Cardiac septum (tissue), 1 donor: ENCODE measurements at regions not wholly inside any gene's neighbourhood (a gene's known extent, or its start where the extent isn't known, plus 50 kb on each side); places are given as distances from the start of the nearest gene placed in this dataset.

Experiments
- DNase-seq: peaks from one replicate; pipeline ENCODE4 v3.0.0-alpha.2; 2020; ENCODE audit warnings: low spot score
- intact Hi-C: fragments of 100-400 bp; cut with DNase I; formaldehyde crosslinking; loops from one replicate; pipeline ENCODE4 v1.14.0; 2022
- donor health status: DM: no; HTN: no; CAD: no.

DNA sequence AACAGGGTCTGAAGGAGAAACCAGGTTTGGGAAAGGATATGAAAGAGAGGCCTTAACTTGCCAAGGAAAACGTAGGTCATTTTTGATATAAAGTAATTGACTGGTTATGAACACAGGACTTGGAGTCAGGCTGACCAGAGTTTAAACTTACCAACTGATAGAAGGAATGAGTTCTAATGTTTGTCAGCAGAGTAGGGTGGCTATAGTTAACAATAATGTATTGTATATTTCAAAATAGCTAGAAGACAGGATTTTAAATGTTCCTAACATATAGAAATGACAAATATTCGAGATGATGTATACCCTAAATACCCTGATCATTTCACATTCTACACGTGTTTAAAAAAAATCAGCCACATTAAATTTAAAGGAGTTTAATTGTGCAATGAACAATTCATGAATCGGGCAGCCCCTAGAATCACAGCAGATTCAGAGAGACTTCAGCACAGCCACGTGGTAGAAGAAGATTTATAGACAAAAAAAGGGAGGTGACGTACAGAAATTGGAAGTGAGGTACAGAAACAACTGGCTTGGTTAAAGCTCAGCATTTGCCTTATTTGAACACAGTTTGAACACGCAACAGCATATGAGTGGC is 52.5 kb upstream of the PLEKHG7 start:
- intact Hi-C loops, result no loop called here

DNA sequence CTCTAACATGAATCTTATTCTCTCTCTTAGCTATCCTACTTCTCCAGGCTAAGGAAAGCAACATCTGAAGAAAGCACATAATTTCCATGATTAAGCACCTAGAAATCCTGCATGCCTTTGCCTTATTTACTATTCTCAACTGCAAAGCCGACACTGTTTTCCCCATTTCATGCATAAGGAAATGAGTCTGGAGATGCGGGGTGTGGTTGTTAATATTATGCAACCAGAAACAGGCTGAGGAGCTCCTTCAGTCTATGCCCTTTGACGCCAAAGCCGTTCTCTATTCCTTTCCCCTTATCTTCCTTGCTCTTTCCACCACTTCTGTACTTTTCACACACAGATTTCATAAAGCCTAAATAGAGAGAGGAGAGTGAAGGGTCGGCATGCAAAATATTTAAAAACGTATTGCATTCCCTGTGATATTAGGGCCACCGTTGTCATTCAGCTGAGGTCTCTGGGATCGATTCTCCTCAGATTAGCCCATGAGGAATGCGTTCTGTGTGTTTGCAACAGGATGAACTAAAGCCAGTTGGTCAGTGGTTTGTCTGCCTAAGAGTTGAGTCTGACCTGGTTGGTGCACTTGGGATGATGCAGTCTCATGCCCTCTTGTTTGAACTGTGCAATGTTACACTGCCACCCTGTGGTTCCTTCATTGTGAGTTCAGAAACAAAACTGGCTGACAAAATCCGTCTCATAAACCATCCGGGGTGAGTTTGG is 53.1 kb upstream of the PLEKHG7 start:
- no peak for DNase-seq

More for the DNA sequence above, 52.5 kb upstream of the PLEKHG7 start:
- no peak for DNase-seq

DNA sequence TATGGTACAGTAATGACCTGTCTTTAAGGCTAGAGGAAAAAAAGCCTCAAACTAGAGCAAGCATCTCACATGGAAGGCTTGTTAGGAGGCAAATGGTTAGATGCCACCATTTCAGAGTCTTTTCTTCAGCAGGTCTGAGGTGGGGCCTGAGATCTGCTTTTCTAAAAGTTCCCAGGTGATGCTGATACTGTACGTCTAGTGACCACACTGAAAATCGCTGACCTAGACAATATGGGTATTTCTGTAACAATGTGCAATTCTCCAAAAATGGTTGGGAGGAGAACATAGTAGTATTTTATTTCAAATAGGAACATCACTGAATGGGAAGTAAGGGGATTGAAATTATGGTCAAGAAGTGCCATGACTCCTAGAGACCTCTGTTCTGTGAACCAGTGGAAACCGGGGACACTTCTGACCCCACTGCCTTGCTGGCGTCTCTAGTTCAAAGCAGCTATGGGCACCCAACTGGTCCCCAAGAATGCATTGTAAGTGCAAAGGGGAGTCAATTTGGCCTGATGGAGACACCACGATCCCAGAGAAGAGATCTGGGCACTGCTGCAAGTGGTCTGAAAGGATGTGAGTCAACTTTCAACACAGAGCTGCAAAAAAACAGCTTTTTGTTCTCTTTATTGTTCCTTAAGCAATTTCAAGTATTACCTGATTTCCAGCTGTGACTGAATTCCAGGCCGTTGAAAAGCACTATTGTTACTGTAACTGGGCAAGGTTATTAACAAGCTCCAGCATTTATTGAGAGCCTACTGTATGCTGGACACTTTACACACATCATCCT is 54.4 kb upstream of the PLEKHG7 start:
- intact Hi-C loops, result loop anchor here (5.0 to 10.0 kb wide), 3 partner anchors 844 to 1284 kb away; no protein-coding TSS in a partner anchor
- DNase-seq, result no peak

More for the DNA sequence above, 53.1 kb upstream of the PLEKHG7 start:
- intact Hi-C loops, result loop anchor here (5.0 to 10.0 kb wide), 3 partner anchors 845 to 1285 kb away; no protein-coding TSS in a partner anchor

DNA sequence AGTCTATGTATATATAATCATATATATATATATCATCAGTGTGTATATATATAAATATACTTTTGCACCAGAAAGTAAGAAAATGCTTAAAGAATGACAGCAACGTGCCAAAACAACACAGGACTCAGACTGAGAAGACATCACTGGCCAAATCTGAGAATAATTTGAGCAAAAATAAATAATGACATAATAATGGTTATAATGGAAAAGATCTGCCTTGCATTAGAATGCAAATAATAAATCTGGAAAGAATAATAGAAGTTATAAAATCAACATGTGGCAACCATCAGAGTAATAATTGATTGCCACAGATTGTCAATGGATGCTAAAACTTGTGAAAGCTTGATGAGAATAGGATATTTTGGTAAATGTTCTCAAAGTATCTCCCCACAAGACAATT is 61.5 kb upstream of the PLEKHG7 start:
- intact Hi-C loops, result loop anchor here (10.0 kb wide), 2 partner anchors 836 to 1276 kb away; no protein-coding TSS in a partner anchor
- DNase-seq, result no peak

DNA sequence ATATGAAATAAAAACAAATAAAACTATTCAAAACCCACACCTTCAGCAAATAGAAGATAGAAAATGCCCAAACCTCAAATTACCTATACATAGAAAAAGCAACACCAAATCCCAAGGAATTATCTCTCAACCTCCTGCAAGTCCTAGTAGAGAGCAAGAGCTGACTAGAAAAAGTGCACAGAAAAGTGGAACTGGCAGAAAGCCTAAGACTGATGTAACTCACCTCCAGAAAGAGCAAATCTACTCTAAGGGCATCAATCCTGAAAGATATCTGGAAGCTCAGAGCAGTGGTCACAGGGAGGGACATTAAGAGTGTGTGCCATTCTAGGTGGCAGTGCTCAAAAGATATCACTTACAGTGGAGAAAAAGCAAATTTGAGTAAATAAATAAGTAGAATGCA is 62.1 kb upstream of the PLEKHG7 start:
- no peak for DNase-seq
- intact Hi-C loops, result loop anchor here (10.0 kb wide), 2 partner anchors 836 to 1276 kb away; no protein-coding TSS in a partner anchor

DNA sequence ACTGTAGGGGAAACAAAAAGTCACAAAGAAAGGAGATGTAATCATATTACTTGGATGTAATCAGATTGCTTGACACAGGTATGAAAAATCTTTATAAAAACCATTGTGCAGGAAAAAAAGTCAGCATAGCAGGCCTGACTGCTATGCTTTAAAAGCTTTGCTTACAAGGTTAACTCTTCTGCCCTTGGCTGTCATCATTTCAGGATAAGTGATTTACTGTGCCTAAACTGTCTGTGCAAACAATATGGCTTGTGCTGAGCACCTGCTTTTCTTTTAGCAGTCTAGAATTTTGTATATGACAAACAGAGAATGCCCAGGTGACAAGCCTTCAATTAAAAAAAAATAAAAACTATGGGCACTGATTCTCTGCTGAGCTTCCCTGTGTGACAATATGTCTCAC is 63.8 kb upstream of the PLEKHG7 start:
- no peak for DNase-seq
- intact Hi-C loops, result no loop called here

DNA sequence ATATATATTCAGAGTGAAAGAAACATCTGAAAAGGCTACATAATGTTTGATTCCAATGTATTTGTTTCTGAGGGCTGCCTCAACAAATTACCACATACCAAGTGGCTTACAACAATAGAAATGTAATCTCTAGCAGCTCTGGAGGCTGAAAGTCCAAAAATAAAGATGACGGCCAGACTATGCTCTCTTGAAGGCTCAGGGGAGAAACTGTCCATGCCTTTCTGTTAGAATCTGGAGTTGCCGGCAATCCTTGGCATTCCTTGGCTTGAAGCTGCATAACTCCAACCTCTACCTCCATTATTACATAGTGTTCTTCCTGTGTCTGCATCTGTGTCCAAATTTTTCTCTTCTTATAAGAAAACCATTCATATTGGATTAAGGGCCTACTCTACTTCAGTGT is 68.1 kb upstream of the PLEKHG7 start:
- DNase-seq, result no peak
- intact Hi-C loops, result no loop called here

DNA sequence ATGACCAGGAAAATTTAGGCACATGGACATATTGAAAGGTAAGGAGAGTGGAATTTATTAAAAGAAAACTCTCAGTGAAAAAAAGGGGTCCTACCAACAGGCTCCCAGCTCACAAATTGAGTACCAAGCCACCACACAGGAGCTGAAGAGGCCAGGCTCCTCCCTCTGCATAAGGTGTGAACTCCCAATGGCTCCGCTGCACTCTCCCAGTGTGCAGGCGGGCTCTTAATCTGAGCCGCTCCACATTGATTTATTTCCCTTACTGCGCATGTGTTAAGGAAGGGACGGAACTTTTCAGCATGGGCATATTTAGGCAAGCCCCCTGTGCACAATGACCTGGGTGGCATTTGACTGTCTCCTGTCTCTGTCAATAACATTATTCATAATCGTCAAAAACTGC is 68.6 kb upstream of the PLEKHG7 start:
- intact Hi-C loops, result no loop called here
- no peak for DNase-seq

DNA sequence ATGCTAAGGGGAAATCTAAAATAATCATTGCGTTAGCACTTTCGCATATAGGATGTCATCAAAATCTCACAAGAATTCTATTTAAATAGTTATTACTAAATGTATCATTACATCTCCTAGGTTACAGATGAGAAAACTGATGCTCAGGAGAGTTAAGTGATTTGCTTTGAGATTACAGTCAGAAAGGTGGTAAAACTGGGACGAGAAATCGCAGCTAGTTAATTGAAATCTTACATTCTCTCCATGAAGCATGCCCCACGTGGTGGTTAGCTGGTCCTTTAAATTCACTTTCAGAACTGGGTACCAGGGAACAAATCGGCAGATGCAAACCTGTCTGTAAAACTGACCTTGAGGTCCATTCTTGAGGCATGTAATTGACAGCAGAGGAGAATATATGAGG is 71.8 kb upstream of the PLEKHG7 start:
- intact Hi-C loops, result no loop called here

DNA sequence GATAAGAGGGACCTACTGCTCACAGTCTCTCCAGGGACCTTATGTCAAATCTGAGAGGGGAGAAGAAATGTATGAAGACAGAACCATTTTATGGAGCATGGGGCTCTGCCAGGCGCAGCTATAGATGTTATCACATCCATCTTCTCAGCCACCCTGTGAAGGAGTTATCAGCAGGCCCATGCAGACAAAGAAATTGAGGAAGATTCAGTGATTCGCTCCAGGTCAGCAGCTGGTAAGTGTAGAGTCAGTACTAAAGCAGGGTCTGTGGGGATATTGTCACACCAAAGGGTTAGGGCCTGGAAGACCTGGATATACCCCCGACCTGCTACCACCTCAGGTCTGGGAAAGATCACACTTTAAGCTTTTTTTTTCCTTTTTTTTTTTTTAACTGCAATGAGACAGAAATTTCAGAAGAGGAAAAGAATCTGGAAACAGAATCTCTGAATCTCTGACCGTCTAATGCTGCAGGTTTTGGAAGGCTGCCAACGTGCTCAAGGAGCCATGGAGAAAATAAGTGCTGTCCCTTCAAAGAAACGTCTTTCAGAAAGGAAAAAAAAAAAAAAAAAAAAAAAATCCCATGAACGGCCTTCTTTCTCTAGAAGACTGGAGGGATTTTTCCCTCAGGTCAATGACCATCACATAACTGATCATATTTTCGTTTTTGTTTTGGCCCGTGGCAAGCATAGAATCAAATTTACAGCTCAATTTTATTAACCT is 73.3 kb upstream of the PLEKHG7 start:
- intact Hi-C loops, result no loop called here
- no peak for DNase-seq

More for the DNA sequence above, 71.8 kb upstream of the PLEKHG7 start:
- no peak for DNase-seq

DNA sequence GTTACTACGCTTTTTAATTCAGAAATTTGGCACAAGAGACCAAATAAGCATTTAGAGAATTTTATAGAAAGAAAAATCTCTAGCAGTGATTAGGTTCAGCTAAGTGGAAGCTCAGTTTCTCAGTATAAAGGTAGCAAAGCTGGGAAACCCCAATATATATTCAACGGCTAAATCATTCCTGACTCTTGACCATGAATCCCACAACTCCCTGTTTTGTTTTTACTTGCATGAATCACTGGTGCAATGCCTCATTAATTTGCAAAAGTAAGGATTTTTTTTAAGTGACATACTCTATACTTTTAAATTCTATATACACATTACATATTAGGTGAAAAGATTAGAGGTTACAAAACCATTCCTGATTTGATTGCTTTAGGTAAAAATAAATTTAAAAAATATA is 74.3 kb upstream of the PLEKHG7 start:
- DNase-seq, result no peak
- intact Hi-C loops, result no loop called here

DNA sequence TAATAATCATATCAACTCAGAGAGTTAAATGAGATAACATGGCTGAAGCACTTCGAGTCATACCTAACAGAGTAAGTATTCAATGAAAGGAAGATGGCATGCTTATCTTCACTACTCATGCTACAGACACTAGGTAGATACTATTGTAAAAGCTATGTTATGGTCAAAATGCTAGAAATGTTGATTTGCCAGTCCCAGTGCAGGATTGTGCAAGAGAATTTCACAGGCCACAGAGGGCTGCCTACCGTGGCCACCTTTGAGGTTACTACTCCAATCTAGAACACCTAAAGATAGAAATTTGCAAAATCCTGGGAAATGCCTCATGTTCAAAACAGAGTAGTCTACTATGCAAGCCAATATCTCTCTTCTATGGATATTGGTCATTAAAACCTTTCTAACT is 75.3 kb upstream of the PLEKHG7 start:
- intact Hi-C loops, result no loop called here
- no peak for DNase-seq

DNA sequence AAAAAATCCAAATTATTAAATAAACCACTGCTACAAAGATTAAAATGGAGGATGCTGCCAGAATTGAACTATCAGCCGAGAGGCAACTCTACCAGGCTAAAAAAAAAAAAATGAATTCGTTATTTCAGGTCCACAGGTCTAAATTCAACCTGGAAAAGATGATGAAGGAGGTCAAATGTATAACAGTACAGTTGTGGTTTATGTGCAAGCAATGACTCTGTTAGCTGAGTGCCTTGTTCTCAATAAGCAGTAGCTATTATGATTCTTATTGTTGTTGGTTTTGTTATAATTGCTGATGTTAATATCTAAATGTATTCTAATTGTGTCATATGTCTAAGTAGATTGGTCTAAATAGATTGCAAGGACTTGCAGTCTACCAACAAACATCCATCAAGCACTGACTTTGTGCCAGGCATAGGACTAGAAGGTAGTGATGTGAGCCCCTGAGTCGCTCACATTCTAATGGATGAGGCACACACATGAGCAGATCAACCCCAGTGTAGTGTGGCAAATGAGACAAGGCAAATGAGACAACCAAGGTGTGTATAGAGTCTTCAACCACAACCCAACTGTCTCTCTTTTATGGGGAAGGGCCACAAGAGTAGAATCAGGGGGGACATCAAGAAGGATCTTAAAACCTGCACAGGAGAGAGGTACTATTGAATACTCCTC is 77.0 kb upstream of the PLEKHG7 start:
- intact Hi-C loops, result no loop called here
- no peak for DNase-seq

DNA sequence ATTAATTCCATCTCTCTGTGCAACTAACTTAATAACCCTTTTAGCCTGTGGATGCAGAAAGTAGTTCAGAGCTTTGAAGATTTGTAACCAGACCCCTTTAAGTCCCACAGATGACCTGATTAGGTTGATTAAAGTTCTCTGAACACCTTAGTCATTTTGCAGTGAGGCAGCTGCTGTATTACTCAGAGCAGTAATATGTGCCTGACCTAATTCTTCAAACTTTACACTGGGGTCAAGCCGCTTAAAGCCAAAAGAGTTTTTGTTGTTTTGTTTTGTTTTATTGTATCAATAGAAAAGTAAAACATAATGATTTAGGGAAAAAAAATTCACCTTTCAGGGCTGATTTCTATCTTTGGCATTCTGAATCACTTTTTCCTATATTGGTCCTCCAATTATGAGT is 78.6 kb upstream of the PLEKHG7 start:
- intact Hi-C loops, result no loop called here
- no peak for DNase-seq

DNA sequence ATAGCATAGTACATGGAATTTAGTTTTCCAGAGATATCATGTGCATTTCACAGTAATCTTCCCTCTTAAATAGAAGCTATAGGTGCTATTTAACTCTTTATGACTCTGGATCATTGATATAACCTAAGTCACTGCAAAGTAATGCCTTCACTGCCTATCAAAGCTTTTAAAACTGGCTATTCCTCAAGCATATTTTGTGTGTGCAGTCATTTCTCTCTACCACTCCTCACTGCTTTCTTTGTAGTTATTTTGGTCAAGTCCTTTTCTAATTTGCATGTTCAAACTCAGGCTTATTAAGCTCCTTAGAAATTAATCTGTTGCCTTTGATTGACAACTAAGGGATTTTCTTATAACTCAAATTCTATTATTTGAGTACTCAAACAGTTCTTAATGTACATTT is 79.4 kb upstream of the PLEKHG7 start:
- no peak for DNase-seq
- intact Hi-C loops, result no loop called here

DNA sequence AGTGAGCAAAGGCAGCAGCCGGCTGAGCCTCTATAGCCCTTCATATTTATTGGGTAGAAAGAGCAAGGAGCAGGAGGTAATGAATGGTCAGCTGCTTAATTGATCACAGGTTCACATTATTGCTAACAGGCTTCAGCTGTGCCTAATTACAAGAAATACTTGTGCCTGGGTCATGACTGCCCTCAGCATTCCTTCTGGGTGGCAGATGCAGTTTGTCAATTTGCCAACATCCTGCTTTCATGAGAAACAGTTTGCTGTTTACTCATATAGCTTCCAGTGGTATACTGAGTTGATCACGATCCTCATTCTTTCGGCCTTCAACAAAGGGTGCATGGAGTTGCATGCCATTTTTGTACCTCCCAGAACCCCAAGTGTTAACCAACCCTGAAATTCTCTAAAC is 81.0 kb upstream of the PLEKHG7 start:
- no peak for DNase-seq
- intact Hi-C loops, result no loop called here

DNA sequence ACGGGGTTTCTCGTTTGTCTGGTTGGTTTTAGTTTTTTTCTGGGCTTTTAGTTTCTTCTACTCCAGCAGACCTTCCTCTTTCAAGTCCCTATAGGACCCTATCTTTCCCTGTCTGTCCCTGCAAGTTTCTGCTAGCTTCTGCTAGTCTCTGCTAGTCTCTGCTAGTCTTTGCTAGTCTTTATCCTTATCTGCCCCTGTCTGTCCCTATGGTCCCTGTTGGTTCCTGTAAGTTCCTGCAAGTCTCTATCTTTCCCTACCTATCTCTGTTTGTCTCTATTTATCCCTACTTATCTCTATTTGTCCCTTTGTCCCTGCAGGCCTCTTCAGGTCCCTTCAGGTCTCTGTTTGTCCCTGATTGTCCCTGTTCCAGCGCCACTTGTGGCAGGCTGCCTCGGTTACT is 81.5 kb upstream of the PLEKHG7 start:
- intact Hi-C loops, result no loop called here
- no peak for DNase-seq

DNA sequence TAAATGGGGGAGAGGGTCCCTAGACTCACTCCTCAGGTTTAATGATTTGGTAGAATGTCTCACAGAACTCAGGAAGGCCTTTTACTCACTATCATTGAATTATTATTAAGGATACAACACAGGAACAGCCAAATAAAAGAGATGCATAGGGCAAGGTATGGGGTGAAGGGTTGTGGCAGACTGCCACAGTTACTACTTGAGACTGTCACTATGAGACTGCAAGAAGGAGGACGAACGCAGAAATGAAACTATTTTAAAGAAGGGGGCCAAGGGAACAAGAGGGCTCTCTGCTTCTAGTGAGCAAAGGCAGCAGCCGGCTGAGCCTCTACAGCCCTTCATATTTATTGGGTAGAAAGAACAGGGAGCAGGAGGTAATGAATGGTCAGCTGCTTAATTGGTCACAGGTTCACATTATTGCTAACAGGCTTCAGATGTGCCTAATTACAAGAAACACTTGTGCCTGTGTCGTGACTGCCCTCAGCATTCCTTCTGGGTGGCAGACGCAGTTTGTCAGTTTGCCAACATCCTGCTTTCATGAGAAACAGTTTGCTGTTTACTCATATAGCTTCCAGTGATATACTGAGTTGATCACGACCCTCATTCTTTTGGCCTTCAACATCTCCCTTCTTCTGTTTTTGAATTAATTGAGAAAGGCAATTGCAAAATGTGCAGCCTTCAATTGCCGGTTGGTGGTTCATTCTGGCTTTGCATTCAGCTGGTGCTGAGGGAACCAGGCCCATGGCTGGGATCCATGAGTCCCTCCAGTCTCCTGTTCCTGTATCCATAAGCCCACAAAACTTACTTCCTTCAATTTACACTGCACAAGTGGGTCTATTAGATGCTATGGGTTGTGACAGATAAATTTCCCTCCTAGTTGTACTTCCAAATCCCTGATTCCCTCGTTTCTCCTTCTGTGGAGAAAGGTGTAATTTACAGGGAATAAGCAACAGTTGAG is 82.8 kb upstream of the PLEKHG7 start:
- intact Hi-C loops, result no loop called here
- no peak for DNase-seq
